ENCODE measurements at regions not wholly inside any gene's neighbourhood (a gene's known extent, or its start where the extent isn't known, plus 50 kb on each side); places are given as distances from the start of the nearest gene placed in this dataset.

DNA sequence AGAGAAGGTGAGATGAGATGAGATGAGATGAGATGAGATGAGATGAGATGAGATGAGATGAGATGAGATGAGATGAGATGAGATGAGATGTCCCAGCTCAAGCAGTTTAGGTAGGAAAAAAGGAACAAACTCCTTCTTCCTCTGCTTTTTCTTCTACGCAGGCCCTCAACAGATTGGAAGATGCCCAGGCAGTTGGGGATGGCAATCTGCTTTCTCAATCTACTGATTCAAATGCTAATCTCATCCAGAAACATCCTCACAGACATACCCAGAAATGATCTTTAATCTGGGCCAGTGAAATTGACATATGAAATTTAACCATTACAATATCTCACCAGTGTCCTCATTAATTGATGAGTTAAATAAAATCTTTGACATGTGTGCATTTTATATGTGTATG is 370.3 kb upstream of the SLC7A11 start:
- Histone ChIP-seq H3K27ac (ENCODE audit: low read depth in 1 of 2, low read length in 1 of 2) (no peak overlapping the region), H3K27me3 (ENCODE audit: control insufficient read depth in 3 of 3, insufficient read depth in 3 of 3, low read length in 2 of 3) (no peaks in the 10 kb centered on the region), H3K4me3 (no peak overlapping the region), H3K9ac (ENCODE audit: insufficient read depth in 1 of 2, low read length in 2 of 2) (no peak overlapping the region), H3K4me1 (ENCODE audit: control insufficient read depth in 5 of 5, insufficient read depth in 5 of 5, low read length in 5 of 5) (peaks cover 0 to 3% (median 1%) of the 10 kb centered on the region in 5 donors), H3K36me3 (ENCODE audit: control insufficient read depth in 4 of 4, insufficient read depth in 4 of 4, low read length in 4 of 4) (no peaks in the 10 kb centered on the region), H3K9me3 (ENCODE audit: control insufficient read depth in 4 of 4, insufficient read depth in 3 of 4, low read length in 3 of 4) (peaks cover 0 to 9% (median 0%) of the 10 kb centered on the region in 4 donors)
- DNase-seq (no peak), ATAC-seq (ENCODE audit: insufficient read depth, low FRiP score) (no peak)
- 87 to 97% methylated on average over 1 of the region's 1 CpG for WGBS, 2 donors
- TF ChIP-seq, protein P1, sequence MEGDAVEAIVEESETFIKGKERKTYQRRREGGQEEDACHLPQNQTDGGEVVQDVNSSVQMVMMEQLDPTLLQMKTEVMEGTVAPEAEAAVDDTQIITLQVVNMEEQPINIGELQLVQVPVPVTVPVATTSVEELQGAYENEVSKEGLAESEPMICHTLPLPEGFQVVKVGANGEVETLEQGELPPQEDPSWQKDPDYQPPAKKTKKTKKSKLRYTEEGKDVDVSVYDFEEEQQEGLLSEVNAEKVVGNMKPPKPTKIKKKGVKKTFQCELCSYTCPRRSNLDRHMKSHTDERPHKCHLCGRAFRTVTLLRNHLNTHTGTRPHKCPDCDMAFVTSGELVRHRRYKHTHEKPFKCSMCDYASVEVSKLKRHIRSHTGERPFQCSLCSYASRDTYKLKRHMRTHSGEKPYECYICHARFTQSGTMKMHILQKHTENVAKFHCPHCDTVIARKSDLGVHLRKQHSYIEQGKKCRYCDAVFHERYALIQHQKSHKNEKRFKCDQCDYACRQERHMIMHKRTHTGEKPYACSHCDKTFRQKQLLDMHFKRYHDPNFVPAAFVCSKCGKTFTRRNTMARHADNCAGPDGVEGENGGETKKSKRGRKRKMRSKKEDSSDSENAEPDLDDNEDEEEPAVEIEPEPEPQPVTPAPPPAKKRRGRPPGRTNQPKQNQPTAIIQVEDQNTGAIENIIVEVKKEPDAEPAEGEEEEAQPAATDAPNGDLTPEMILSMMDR (IDR thresholded peaks at IDR 0.05; ENCODE audit: control extremely low read depth, extremely low read depth) = no peak

DNA sequence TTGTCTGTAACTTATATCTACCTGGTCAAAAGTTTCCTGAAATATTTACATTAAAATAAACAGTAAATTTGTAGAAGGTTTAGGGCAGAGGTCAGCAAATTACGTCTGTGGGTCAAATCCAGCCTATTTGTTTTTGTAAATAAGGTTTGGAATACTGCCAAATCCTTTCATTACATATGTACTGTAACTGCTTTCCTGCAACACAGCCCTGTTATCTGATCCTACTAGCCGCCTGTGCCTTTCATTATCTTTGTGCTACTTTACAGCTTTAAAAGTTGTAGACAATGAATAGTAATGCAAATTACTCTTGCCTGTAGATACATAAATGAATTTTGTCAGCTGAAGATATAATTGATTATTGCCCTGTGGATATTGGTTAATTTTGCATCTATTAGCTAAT is 369.6 kb upstream of the SLC7A11 start:
- Histone ChIP-seq H3K27me3 (ENCODE audit: control insufficient read depth in 3 of 3, insufficient read depth in 3 of 3, low read length in 2 of 3) (no peaks in the 10 kb centered on the region), H3K4me3 (no peak overlapping the region), H3K9me3 (ENCODE audit: control insufficient read depth in 4 of 4, insufficient read depth in 3 of 4, low read length in 3 of 4) (peaks cover 0 to 9% (median 0%) of the 10 kb centered on the region in 4 donors), H3K9ac (ENCODE audit: insufficient read depth in 1 of 2, low read length in 2 of 2) (no peak overlapping the region), H3K4me1 (ENCODE audit: control insufficient read depth in 5 of 5, insufficient read depth in 5 of 5, low read length in 5 of 5) (peaks cover 0 to 3% (median 0%) of the 10 kb centered on the region in 5 donors), H3K27ac (ENCODE audit: low read depth in 1 of 2, low read length in 1 of 2) (no peak overlapping the region), H3K36me3 (ENCODE audit: control insufficient read depth in 4 of 4, insufficient read depth in 4 of 4, low read length in 4 of 4) (no peaks in the 10 kb centered on the region)
- TF ChIP-seq, protein P1 (IDR thresholded peaks at IDR 0.05; ENCODE audit: control extremely low read depth, extremely low read depth) = no peak
- WGBS, 2 donors = 64 to 67% methylated on average over 2 of the region's 2 CpGs
- no peak for DNase-seq
- no peak for ATAC-seq (ENCODE audit: insufficient read depth, low FRiP score)

DNA sequence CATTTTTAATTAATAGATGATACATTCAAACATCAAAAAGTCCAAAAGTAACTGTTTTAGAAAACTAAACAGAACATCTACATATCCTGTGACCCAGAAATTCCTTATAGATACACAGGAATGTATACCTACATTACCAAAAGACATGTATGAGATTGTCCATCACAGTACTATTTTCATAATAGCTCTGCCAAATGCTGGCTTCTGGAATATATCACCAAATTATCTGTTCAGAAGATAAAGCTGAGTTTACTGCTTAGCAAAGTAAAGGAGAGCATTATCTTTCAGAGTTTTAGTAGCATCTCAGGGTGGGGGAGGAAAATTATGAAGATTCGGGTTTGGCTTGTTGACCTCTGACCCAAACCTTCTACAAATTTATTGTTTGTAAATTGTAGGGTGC is 368.9 kb upstream of the SLC7A11 start:
- Histone ChIP-seq H3K4me3 (no peak overlapping the region), H3K36me3 (ENCODE audit: control insufficient read depth in 4 of 4, insufficient read depth in 4 of 4, low read length in 4 of 4) (no peaks in the 10 kb centered on the region), H3K9ac (ENCODE audit: insufficient read depth in 1 of 2, low read length in 2 of 2) (no peak overlapping the region), H3K27ac (ENCODE audit: low read depth in 1 of 2, low read length in 1 of 2) (no peak overlapping the region), H3K9me3 (ENCODE audit: control insufficient read depth in 4 of 4, insufficient read depth in 3 of 4, low read length in 3 of 4) (peaks cover 0 to 9% (median 0%) of the 10 kb centered on the region in 4 donors), H3K4me1 (ENCODE audit: control insufficient read depth in 5 of 5, insufficient read depth in 5 of 5, low read length in 5 of 5) (peaks cover 0 to 3% (median 0%) of the 10 kb centered on the region in 5 donors), H3K27me3 (ENCODE audit: control insufficient read depth in 3 of 3, insufficient read depth in 3 of 3, low read length in 2 of 3) (no peaks in the 10 kb centered on the region)
- DNase-seq (no peak), ATAC-seq (ENCODE audit: insufficient read depth, low FRiP score) (no peak)
- TF ChIP-seq, protein P1 (IDR thresholded peaks at IDR 0.05; ENCODE audit: control extremely low read depth, extremely low read depth) = no peak
- 77 to 84% methylated on average over 1 of the region's 1 CpG for WGBS, 2 donors

DNA sequence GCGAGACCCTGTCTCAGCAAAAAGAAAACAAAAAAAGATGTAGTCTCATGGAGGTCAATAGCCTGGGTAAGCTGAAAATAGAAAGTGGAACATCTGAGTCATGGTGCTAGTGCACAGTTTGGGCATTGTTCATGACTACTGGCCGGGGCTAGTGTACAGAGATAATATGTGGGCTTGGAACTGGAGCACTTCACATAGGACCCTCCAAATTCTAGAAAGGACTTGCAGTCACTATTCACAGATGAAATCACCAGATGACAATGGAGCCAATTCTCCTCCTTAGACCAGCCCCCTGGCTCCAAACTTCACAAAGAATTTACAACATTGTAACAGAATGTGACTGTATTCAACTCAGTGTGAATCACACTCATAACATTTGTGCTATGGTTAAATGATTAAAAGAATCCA is 367.8 kb upstream of the SLC7A11 start:
- peaks cover 0 to 3% (median 0%) of the 10 kb centered on the region in 4 donors for H3K9me3 ChIP-seq (ENCODE audit: control insufficient read depth in 4 of 4, insufficient read depth in 3 of 4, low read length in 3 of 4)
- H3K4me1 ChIP-seq (ENCODE audit: control insufficient read depth in 5 of 5, insufficient read depth in 5 of 5, low read length in 5 of 5) = peaks cover 0 to 3% (median 0%) of the 10 kb centered on the region in 5 donors
- TF ChIP-seq, protein P1 (IDR thresholded peaks at IDR 0.05; ENCODE audit: control extremely low read depth, extremely low read depth) = no peak
- H3K27ac ChIP-seq (ENCODE audit: low read depth in 1 of 2, low read length in 1 of 2) = no peak overlapping the region
- no peak overlapping the region for H3K4me3 ChIP-seq
- no peaks in the 10 kb centered on the region for H3K36me3 ChIP-seq (ENCODE audit: control insufficient read depth in 4 of 4, insufficient read depth in 4 of 4, low read length in 4 of 4)
- no peaks in the 10 kb centered on the region for H3K27me3 ChIP-seq (ENCODE audit: control insufficient read depth in 3 of 3, insufficient read depth in 3 of 3, low read length in 2 of 3)
- no peak overlapping the region for H3K9ac ChIP-seq (ENCODE audit: insufficient read depth in 1 of 2, low read length in 2 of 2)
- 72 to 83% methylated on average over 2 of the region's 2 CpGs for WGBS, 2 donors
- DNase-seq (no peak), ATAC-seq (ENCODE audit: insufficient read depth, low FRiP score) (no peak)
